Mesodermal cell (in vitro differentiated cells): ENCODE measurements at regions not wholly inside any gene's neighbourhood (a gene's known extent, or its start where the extent isn't known, plus 50 kb on each side); places are given as distances from the start of the nearest gene placed in this dataset.
"Not testable (repeated sequence)": the region's sequence is repeated elsewhere in the genome, so short reads cannot be mapped to it uniquely, and the experiment has no call there.

Experiments
- H3K27ac ChIP-seq: 2 replicates; pipeline ENCODE4 v1.7.0; 2013; ENCODE audit warnings: mild to moderate bottlenecking, low read depth, low read length, moderate library complexity; ENCODE audit not compliant: severe bottlenecking
- H3K36me3 ChIP-seq: 2 replicates; pipeline ENCODE4 v1.7.1; 2013; ENCODE audit warnings: mild to moderate bottlenecking, low read length, moderate library complexity; ENCODE audit not compliant: control insufficient read depth, insufficient read depth
- H3K4me1 ChIP-seq: one replicate; pipeline ENCODE4 v1.7.1; 2013; ENCODE audit warnings: mild to moderate bottlenecking, low read length; ENCODE audit not compliant: insufficient read depth, control insufficient read depth, poor library complexity, severe bottlenecking
- H3K4me3 ChIP-seq: 2 replicates; pipeline ENCODE4 v1.7.0; 2013; ENCODE audit warnings: low read length, control low read depth, mild to moderate bottlenecking; ENCODE audit not compliant: insufficient read depth, poor library complexity, severe bottlenecking; ENCODE audit errors: extremely low read depth
- H3K9me3 ChIP-seq: 2 replicates; pipeline ENCODE4 v1.7.1; 2013; ENCODE audit warnings: mild to moderate bottlenecking, low read length, moderate library complexity; ENCODE audit not compliant: control insufficient read depth
- WGBS, 2 experiments: methylation state at CpG; one replicate each; pipeline ENCODE4 v1.1.5; 2013; ENCODE audit warnings: missing lambda C conversion rate in 2 of 2; ENCODE audit not compliant: insufficient coverage in 2 of 2; 5-methylcytosine and 5-hydroxymethylcytosine counted together

GRCh38 chr13:61592489-61592888 is 176.8 kb upstream of the PCDH20 start:
- Histone ChIP-seq H3K27ac (no peak overlapping the region), H3K4me3 (no peak overlapping the region), H3K4me1 (no peaks in the 10 kb centered on the region), H3K9me3 (no peaks in the 10 kb centered on the region), H3K36me3 (no peaks in the 10 kb centered on the region)
- no CpG with 5 or more reads among the region's 2 CpGs for WGBS, 2 experiments

- no peaks in the 10 kb centered on the region for H3K36me3 ChIP-seq
- H3K4me1 ChIP-seq, result no peaks in the 10 kb centered on the region
- 100% methylated on average over 1 of the region's 1 CpG; no CpG with 5 or more reads in 1 of the 2 experiments for WGBS, 2 experiments
- H3K4me3 ChIP-seq, result no peak overlapping the region
- H3K27ac ChIP-seq, result no peak overlapping the region
- H3K9me3 ChIP-seq, result no peaks in the 10 kb centered on the region
Observed at GRCh38 chr13:61575973-61576372, 160.3 kb upstream of the PCDH20 start.

- H3K36me3 ChIP-seq, result no peaks in the 10 kb centered on the region
- no CpG with 5 or more reads among the region's 1 CpG for whole genome bisulfite sequencing, 2 experiments
- no peaks in the 10 kb centered on the region for H3K4me1 ChIP-seq
- no peaks in the 10 kb centered on the region for H3K9me3 ChIP-seq
- no peak overlapping the region for H3K4me3 ChIP-seq
- no peak overlapping the region for H3K27ac ChIP-seq
Observed at GRCh38 chr13:61563645-61564044, 148.0 kb upstream of the PCDH20 start.

GRCh38 chr13:61546911-61547310 is 131.3 kb upstream of the PCDH20 start:
- Histone ChIP-seq H3K27ac (no peak overlapping the region), H3K36me3 (no peaks in the 10 kb centered on the region), H3K4me1 (no peaks in the 10 kb centered on the region), H3K9me3 (no peaks in the 10 kb centered on the region), H3K4me3 (no peak overlapping the region)
- WGBS, 2 experiments, result 90% methylated on average over 2 of the region's 6 CpGs; no CpG with 5 or more reads in 1 of the 2 experiments

GRCh38 chr13:61546413-61546812 is 130.8 kb upstream of the PCDH20 start:
- Histone ChIP-seq H3K4me3 (no peak overlapping the region), H3K9me3 (no peaks in the 10 kb centered on the region), H3K27ac (no peak overlapping the region), H3K36me3 (no peaks in the 10 kb centered on the region), H3K4me1 (no peaks in the 10 kb centered on the region)
- WGBS, 2 experiments, result 79 to 100% methylated on average over 2 to 3 of the region's 4 CpGs

GRCh38 chr13:61536433-61536832 is 120.8 kb upstream of the PCDH20 start:
- H3K9me3 ChIP-seq, result no peaks in the 10 kb centered on the region
- H3K4me1 ChIP-seq, result no peaks in the 10 kb centered on the region
- H3K36me3 ChIP-seq, result no peaks in the 10 kb centered on the region
- 100% methylated on average over 1 of the region's 1 CpG; no CpG with 5 or more reads in 1 of the 2 experiments for WGBS, 2 experiments
- no peak overlapping the region for H3K4me3 ChIP-seq
- no peak overlapping the region for H3K27ac ChIP-seq

GRCh38 chr13:61531383-61532065 is 115.9 kb upstream of the PCDH20 start:
- Histone ChIP-seq H3K27ac (no peak overlapping the region), H3K9me3 (no peaks in the 10 kb centered on the region), H3K36me3 (no peaks in the 10 kb centered on the region), H3K4me3 (no peak overlapping the region), H3K4me1 (no peaks in the 10 kb centered on the region)
- 79% methylated on average over 5 of the region's 10 CpGs; no CpG with 5 or more reads in 1 of the 2 experiments for WGBS, 2 experiments

GRCh38 chr13:61519214-61519613 is 103.6 kb upstream of the PCDH20 start:
- 87 to 100% methylated on average over 2 of the region's 5 CpGs for WGBS, 2 experiments

GRCh38 chr13:61508936-61509335 is 93.3 kb upstream of the PCDH20 start:
- no peak overlapping the region for H3K4me3 ChIP-seq
- H3K27ac ChIP-seq, result no peak overlapping the region
- WGBS, 2 experiments, result 73 to 89% methylated on average over 1 of the region's 2 CpGs
- no peaks in the 10 kb centered on the region for H3K4me1 ChIP-seq
- H3K36me3 ChIP-seq, result no peaks in the 10 kb centered on the region
- no peaks in the 10 kb centered on the region for H3K9me3 ChIP-seq

More at GRCh38 chr13:61519214-61519613, 103.6 kb upstream of the PCDH20 start:
- H3K36me3 ChIP-seq, H3K4me1 ChIP-seq, H3K27ac ChIP-seq, H3K9me3 ChIP-seq, H3K4me3 ChIP-seq: not testable (repeated sequence)

- 60% methylated on average over 1 of the region's 1 CpG; no CpG with 5 or more reads in 1 of the 2 experiments for WGBS, 2 experiments
- Histone ChIP-seq H3K9me3 (no peaks in the 10 kb centered on the region), H3K36me3 (no peaks in the 10 kb centered on the region)
Observed at GRCh38 chr13:61500176-61500575, 84.5 kb upstream of the PCDH20 start.

GRCh38 chr13:61495648-61496047 is 80.0 kb upstream of the PCDH20 start:
- H3K4me1 ChIP-seq, result no peaks in the 10 kb centered on the region
- no peaks in the 10 kb centered on the region for H3K36me3 ChIP-seq
- no peak overlapping the region for H3K27ac ChIP-seq
- H3K9me3 ChIP-seq, result no peaks in the 10 kb centered on the region
- WGBS, 2 experiments, result no CpG with 5 or more reads among the region's 2 CpGs
- H3K4me3 ChIP-seq, result no peak overlapping the region

More at GRCh38 chr13:61500176-61500575, 84.5 kb upstream of the PCDH20 start:
- H3K4me3 ChIP-seq, result no peak overlapping the region
- no peaks in the 10 kb centered on the region for H3K4me1 ChIP-seq
- no peak overlapping the region for H3K27ac ChIP-seq
